ENCODE measurements at regions not wholly inside any gene's neighbourhood (a gene's known extent, or its start where the extent isn't known, plus 50 kb on each side); places are given as distances from the start of the nearest gene placed in this dataset.

- Histone ChIP-seq H3K4me3 (ENCODE audit: low read depth, low read length) (no peak overlapping the region), H3K4me1 (ENCODE audit: control insufficient read depth, insufficient read depth, low read length) (peaks cover 28% of the 10 kb centered on the region), H3K27ac (ENCODE audit: low read depth, low read length) (no peak overlapping the region), H3K27me3 (ENCODE audit: control insufficient read depth, insufficient read depth, low read length) (no peaks in the 10 kb centered on the region), H3K9ac (ENCODE audit: low read depth, low read length) (no peak overlapping the region), H3K9me3 (ENCODE audit: control insufficient read depth, insufficient read depth, low read length) (no peaks in the 10 kb centered on the region), H3K36me3 (ENCODE audit: control insufficient read depth, insufficient read depth, low read length) (no peaks in the 10 kb centered on the region)
Measured at GRCh38 chr4:20570981-20571715, 129.1 kb upstream of the PACRGL start.

GRCh38 chr4:20572976-20573375 lies 127.3 kb upstream of the PACRGL start:
- Histone ChIP-seq H3K9me3 (ENCODE audit: control insufficient read depth, insufficient read depth, low read length) (no peaks in the 10 kb centered on the region), H3K36me3 (ENCODE audit: control insufficient read depth, insufficient read depth, low read length) (no peaks in the 10 kb centered on the region), H3K9ac (ENCODE audit: low read depth, low read length) (peak overlapping the region; percentile 11; the same call in 1 of the 2 replicates), H3K27me3 (ENCODE audit: control insufficient read depth, insufficient read depth, low read length) (no peaks in the 10 kb centered on the region), H3K27ac (ENCODE audit: low read depth, low read length) (peak overlapping the region; percentile 70), H3K4me1 (ENCODE audit: control insufficient read depth, insufficient read depth, low read length) (peaks cover 28% of the 10 kb centered on the region), H3K4me3 (ENCODE audit: low read depth, low read length) (0 out of 2 replicates have a peak overlapping the region, but pooled peaks have one; percentile 10)

GRCh38 chr4:20574986-20575385 lies 125.3 kb upstream of the PACRGL start:
- Histone ChIP-seq H3K4me3 (ENCODE audit: low read depth, low read length) (no peak overlapping the region), H3K4me1 (ENCODE audit: control insufficient read depth, insufficient read depth, low read length) (peaks cover 28% of the 10 kb centered on the region), H3K27me3 (ENCODE audit: control insufficient read depth, insufficient read depth, low read length) (no peaks in the 10 kb centered on the region), H3K9ac (ENCODE audit: low read depth, low read length) (no peak overlapping the region), H3K27ac (ENCODE audit: low read depth, low read length) (no peak overlapping the region), H3K36me3 (ENCODE audit: control insufficient read depth, insufficient read depth, low read length) (no peaks in the 10 kb centered on the region), H3K9me3 (ENCODE audit: control insufficient read depth, insufficient read depth, low read length) (no peaks in the 10 kb centered on the region)

GRCh38 chr4:20575486-20575885 lies 124.8 kb upstream of the PACRGL start:
- Histone ChIP-seq H3K9me3 (ENCODE audit: control insufficient read depth, insufficient read depth, low read length) (no peaks in the 10 kb centered on the region), H3K27ac (ENCODE audit: low read depth, low read length) (no peak overlapping the region), H3K9ac (ENCODE audit: low read depth, low read length) (no peak overlapping the region), H3K27me3 (ENCODE audit: control insufficient read depth, insufficient read depth, low read length) (no peaks in the 10 kb centered on the region), H3K36me3 (ENCODE audit: control insufficient read depth, insufficient read depth, low read length) (no peaks in the 10 kb centered on the region), H3K4me1 (ENCODE audit: control insufficient read depth, insufficient read depth, low read length) (peaks cover 28% of the 10 kb centered on the region), H3K4me3 (ENCODE audit: low read depth, low read length) (no peak overlapping the region)

GRCh38 chr4:20576861-20577260 lies 123.4 kb upstream of the PACRGL start:
- H3K9ac ChIP-seq (ENCODE audit: low read depth, low read length): no peak overlapping the region
- H3K36me3 ChIP-seq (ENCODE audit: control insufficient read depth, insufficient read depth, low read length): no peaks in the 10 kb centered on the region
- H3K9me3 ChIP-seq (ENCODE audit: control insufficient read depth, insufficient read depth, low read length): no peaks in the 10 kb centered on the region
- no peaks in the 10 kb centered on the region for H3K27me3 ChIP-seq (ENCODE audit: control insufficient read depth, insufficient read depth, low read length)
- H3K4me1 ChIP-seq (ENCODE audit: control insufficient read depth, insufficient read depth, low read length): peaks cover 24% of the 10 kb centered on the region
- H3K4me3 ChIP-seq (ENCODE audit: low read depth, low read length): no peak overlapping the region
- H3K27ac ChIP-seq (ENCODE audit: low read depth, low read length): no peak overlapping the region

- Histone ChIP-seq H3K9me3 (ENCODE audit: control insufficient read depth, insufficient read depth, low read length) (no peaks in the 10 kb centered on the region), H3K36me3 (ENCODE audit: control insufficient read depth, insufficient read depth, low read length) (no peaks in the 10 kb centered on the region), H3K4me3 (ENCODE audit: low read depth, low read length) (no peak overlapping the region), H3K27me3 (ENCODE audit: control insufficient read depth, insufficient read depth, low read length) (no peaks in the 10 kb centered on the region), H3K9ac (ENCODE audit: low read depth, low read length) (no peak overlapping the region), H3K27ac (ENCODE audit: low read depth, low read length) (no peak overlapping the region), H3K4me1 (ENCODE audit: control insufficient read depth, insufficient read depth, low read length) (peaks cover 16% of the 10 kb centered on the region)
Measured at GRCh38 chr4:20577702-20578101, 122.6 kb upstream of the PACRGL start.

GRCh38 chr4:20580907-20581306 lies 119.4 kb upstream of the PACRGL start:
- H3K27ac ChIP-seq (ENCODE audit: low read depth, low read length): no peak overlapping the region
- H3K4me3 ChIP-seq (ENCODE audit: low read depth, low read length): no peak overlapping the region
- H3K4me1 ChIP-seq (ENCODE audit: control insufficient read depth, insufficient read depth, low read length): 0 out of 2 replicates have a peak, but pooled peaks cover under 1% of the 10 kb centered on the region
- no peaks in the 10 kb centered on the region for H3K9me3 ChIP-seq (ENCODE audit: control insufficient read depth, insufficient read depth, low read length)
- no peaks in the 10 kb centered on the region for H3K27me3 ChIP-seq (ENCODE audit: control insufficient read depth, insufficient read depth, low read length)
- no peak overlapping the region for H3K9ac ChIP-seq (ENCODE audit: low read depth, low read length)
- H3K36me3 ChIP-seq (ENCODE audit: control insufficient read depth, insufficient read depth, low read length): no peaks in the 10 kb centered on the region

- Histone ChIP-seq H3K27me3 (ENCODE audit: control insufficient read depth, insufficient read depth, low read length) (no peaks in the 10 kb centered on the region), H3K36me3 (ENCODE audit: control insufficient read depth, insufficient read depth, low read length) (no peaks in the 10 kb centered on the region), H3K4me1 (ENCODE audit: control insufficient read depth, insufficient read depth, low read length) (peaks cover 14% of the 10 kb centered on the region), H3K9me3 (ENCODE audit: control insufficient read depth, insufficient read depth, low read length) (no peaks in the 10 kb centered on the region), H3K9ac (ENCODE audit: low read depth, low read length) (no peak overlapping the region), H3K27ac (ENCODE audit: low read depth, low read length) (peak overlapping the region; percentile 50), H3K4me3 (ENCODE audit: low read depth, low read length) (no peak overlapping the region)
Measured at GRCh38 chr4:20589436-20589835, 110.8 kb upstream of the PACRGL start.

GRCh38 chr4:20590849-20591248 lies 109.4 kb upstream of the PACRGL start:
- Histone ChIP-seq H3K9ac (ENCODE audit: low read depth, low read length) (no peak overlapping the region), H3K4me1 (ENCODE audit: control insufficient read depth, insufficient read depth, low read length) (peaks cover 14% of the 10 kb centered on the region), H3K4me3 (ENCODE audit: low read depth, low read length) (no peak overlapping the region), H3K27ac (ENCODE audit: low read depth, low read length) (no peak overlapping the region), H3K27me3 (ENCODE audit: control insufficient read depth, insufficient read depth, low read length) (no peaks in the 10 kb centered on the region), H3K36me3 (ENCODE audit: control insufficient read depth, insufficient read depth, low read length) (no peaks in the 10 kb centered on the region), H3K9me3 (ENCODE audit: control insufficient read depth, insufficient read depth, low read length) (no peaks in the 10 kb centered on the region)

- H3K9ac ChIP-seq (ENCODE audit: low read depth, low read length): no peak overlapping the region
- H3K27ac ChIP-seq (ENCODE audit: low read depth, low read length): no peak overlapping the region
- peaks cover 14% of the 10 kb centered on the region for H3K4me1 ChIP-seq (ENCODE audit: control insufficient read depth, insufficient read depth, low read length)
- H3K9me3 ChIP-seq (ENCODE audit: control insufficient read depth, insufficient read depth, low read length): no peaks in the 10 kb centered on the region
- no peaks in the 10 kb centered on the region for H3K27me3 ChIP-seq (ENCODE audit: control insufficient read depth, insufficient read depth, low read length)
- H3K36me3 ChIP-seq (ENCODE audit: control insufficient read depth, insufficient read depth, low read length): no peaks in the 10 kb centered on the region
- H3K4me3 ChIP-seq (ENCODE audit: low read depth, low read length): no peak overlapping the region
Measured at GRCh38 chr4:20591571-20591970, 108.7 kb upstream of the PACRGL start.

GRCh38 chr4:20592013-20592412 lies 108.2 kb upstream of the PACRGL start:
- H3K27ac ChIP-seq (ENCODE audit: low read depth, low read length): no peak overlapping the region
- no peaks in the 10 kb centered on the region for H3K9me3 ChIP-seq (ENCODE audit: control insufficient read depth, insufficient read depth, low read length)

More at GRCh38 chr4:20592013-20592412, 108.2 kb upstream of the PACRGL start:
- no peaks in the 10 kb centered on the region for H3K36me3 ChIP-seq (ENCODE audit: control insufficient read depth, insufficient read depth, low read length)
- no peak overlapping the region for H3K4me3 ChIP-seq (ENCODE audit: low read depth, low read length)
- no peak overlapping the region for H3K9ac ChIP-seq (ENCODE audit: low read depth, low read length)
- H3K27me3 ChIP-seq (ENCODE audit: control insufficient read depth, insufficient read depth, low read length): no peaks in the 10 kb centered on the region
- H3K4me1 ChIP-seq (ENCODE audit: control insufficient read depth, insufficient read depth, low read length): peaks cover 14% of the 10 kb centered on the region
